ENCODE measurements at regions not wholly inside any gene's neighbourhood (a gene's known extent, or its start where the extent isn't known, plus 50 kb on each side); places are given as distances from the start of the nearest gene placed in this dataset.

- DNase-seq (ENCODE audit: low read depth), result no peak
These were observed 290.5 kb downstream of the KBTBD8 start for GRCh38 chr3:67288466-67289106.

- DNase-seq (ENCODE audit: low read depth), result no peak
These were observed 291.5 kb downstream of the KBTBD8 start for GRCh38 chr3:67289626-67290025.

DNA sequence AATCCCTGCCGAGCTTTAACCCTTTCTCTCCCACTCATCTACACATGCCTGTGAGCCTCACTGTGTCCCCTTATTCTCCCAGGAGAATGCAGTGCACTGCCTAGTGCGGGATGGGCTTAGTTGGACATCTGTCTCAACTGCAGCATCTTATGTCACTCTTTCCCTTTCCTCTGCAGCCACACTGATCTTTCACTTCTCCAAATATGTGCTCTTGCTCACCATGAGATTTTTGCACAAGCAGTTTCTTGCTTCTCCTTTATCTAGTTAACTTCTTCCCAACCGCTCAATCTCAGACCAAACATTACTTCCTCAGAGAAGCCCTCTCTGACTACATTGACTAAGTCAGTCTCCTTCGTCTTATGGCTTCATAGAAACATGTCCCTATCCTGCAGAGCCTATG lies 292.3 kb downstream of the KBTBD8 start:
- DNase-seq (ENCODE audit: low read depth), result no peak

DNA sequence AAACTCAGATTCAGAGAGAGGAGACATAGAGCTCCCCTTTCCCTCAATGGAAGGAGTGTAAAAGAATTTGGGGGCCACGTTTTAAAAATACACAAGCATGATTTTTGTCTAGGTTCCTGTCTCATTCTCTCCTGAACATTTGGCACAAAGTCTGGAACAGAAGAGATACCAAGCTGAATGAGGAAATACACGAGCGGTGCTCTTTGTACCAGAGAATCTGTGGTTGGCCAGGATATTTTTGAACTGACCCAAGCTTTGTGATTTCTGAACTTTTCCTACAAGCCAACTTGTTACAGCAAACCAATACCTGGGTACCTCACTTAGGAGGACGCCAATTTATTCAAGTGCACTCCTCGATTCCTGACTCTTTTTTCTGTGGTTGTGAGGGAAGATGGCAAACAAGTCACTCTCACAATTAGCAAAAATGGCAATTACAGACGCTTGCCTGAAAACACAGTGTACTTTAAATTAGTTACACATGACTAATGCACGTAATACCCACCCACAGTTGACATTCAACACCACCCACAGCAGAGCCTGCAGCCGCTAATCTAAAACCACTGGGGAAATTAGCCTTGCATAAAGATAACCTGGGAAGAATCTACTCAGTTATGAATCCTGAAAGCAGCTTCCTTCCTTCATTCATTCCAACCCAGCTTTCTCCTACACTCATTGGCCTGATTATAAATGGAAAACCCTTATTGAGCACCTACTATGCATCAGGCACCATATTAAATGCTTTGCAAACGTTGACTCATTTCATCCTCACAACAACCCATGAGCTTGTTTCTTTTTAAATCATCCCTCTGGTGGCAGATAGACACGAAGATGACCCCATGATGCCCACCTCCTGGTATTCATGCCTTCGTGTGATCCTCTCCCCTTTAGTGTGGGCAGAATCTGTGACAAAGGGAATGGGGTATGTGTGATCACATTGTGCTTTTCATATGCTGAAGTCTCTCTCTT lies 293.5 kb downstream of the KBTBD8 start:
- DNase-seq (ENCODE audit: low read depth), result no peak

- no peak for DNase-seq (ENCODE audit: low read depth)
These were observed 294.4 kb downstream of the KBTBD8 start for GRCh38 chr3:67292356-67293121.

DNA sequence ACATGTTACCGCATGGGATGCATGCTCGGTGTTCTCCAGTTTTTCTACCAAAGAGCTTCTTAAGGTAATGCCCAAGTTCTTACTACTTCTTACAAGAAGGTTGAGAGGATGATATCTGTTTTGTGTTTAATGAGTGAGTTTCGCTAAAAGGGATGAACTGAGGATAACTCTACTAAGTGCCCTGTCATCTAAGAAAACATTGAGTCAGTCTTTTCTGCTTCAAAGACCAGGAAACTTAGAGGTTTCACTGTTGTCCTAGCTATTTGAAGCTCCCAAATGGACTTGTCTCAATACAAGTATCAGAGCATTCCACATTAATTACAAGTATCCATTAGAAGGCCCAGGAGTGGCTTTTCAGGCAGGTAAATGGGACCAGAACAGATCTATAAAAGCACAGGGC lies 296.2 kb downstream of the KBTBD8 start:
- no peak for DNase-seq (ENCODE audit: low read depth)

- DNase-seq (ENCODE audit: low read depth), result no peak
These were observed 298.2 kb downstream of the KBTBD8 start for GRCh38 chr3:67296039-67296892.

- no peak for DNase-seq (ENCODE audit: low read depth)
These were observed 299.8 kb downstream of the KBTBD8 start for GRCh38 chr3:67297715-67298475.

DNA sequence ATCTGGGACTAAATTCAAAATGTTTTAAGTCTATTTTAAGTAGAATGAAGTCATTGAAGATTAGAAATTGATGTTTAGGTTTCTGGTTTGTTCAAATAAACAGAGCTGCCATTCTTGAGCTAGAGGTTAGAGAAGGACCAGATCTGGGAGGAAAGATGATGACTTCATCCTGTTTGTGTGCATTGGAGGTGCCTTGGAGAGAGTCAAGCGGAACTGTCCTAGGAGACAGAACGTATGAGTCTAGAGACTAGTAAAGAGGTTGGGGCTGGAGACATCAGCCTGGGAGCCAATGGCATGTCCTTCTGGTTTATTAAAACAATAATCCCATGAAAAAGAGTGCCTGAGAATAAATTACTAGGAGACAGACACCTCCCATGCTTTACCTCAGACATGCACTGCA lies 303.4 kb downstream of the KBTBD8 start:
- no peak for DNase-seq (ENCODE audit: low read depth)

- no peak for DNase-seq (ENCODE audit: low read depth)
These were observed 304.4 kb downstream of the KBTBD8 start for GRCh38 chr3:67302489-67302888.

GRCh38 chr3:67305160-67305559 lies 307.1 kb downstream of the KBTBD8 start:
- DNase-seq (ENCODE audit: low read depth), result no peak

GRCh38 chr3:67305922-67306321 lies 307.8 kb downstream of the KBTBD8 start:
- no peak for DNase-seq (ENCODE audit: low read depth)

GRCh38 chr3:67311440-67311839 lies 313.3 kb downstream of the KBTBD8 start:
- DNase-seq (ENCODE audit: low read depth), result no peak

DNA sequence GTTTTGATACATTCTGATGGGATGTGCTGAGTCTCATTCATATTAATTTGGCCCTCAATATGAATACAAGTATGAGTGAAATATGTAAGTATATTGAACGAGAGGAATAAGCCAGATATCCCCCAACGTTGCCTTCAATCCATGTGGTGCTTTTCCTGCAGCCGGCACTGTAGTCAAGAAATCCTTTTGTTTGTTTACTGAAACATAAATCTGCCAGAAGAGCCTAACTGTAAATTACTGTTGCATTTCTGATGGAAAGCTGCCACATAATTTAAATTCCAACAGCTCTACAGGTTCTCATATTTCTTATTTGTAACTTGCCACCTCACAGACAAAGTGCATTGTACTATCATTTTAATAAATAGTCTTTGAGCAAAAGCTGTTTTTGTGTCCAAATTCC lies 314.0 kb downstream of the KBTBD8 start:
- no peak for DNase-seq (ENCODE audit: low read depth)

- DNase-seq (ENCODE audit: low read depth), result no peak
These were observed 320.1 kb downstream of the KBTBD8 start for GRCh38 chr3:67318162-67318561.

GRCh38 chr3:67324554-67324953 lies 326.4 kb downstream of the KBTBD8 start:
- no peak for DNase-seq (ENCODE audit: low read depth)
